GM10266 (cell line): ENCODE measurements at regions not wholly inside any gene's neighbourhood (a gene's known extent, or its start where the extent isn't known, plus 50 kb on each side); places are given as distances from the start of the nearest gene placed in this dataset.

Experiments used
- DNase-seq: peaks from one replicate; pipeline ENCODE4 v3.0.0; 2012; ENCODE audit errors: extremely low spot score
- TF ChIP-seq, protein P1 (sequence below): IDR thresholded peaks from 2 replicates; pipeline ENCODE4 v1.5.1; 2012; ENCODE audit warnings: mild to moderate bottlenecking, low read depth; ENCODE audit not compliant: control insufficient read depth, insufficient read depth; ENCODE audit errors: missing control alignments

DNA sequence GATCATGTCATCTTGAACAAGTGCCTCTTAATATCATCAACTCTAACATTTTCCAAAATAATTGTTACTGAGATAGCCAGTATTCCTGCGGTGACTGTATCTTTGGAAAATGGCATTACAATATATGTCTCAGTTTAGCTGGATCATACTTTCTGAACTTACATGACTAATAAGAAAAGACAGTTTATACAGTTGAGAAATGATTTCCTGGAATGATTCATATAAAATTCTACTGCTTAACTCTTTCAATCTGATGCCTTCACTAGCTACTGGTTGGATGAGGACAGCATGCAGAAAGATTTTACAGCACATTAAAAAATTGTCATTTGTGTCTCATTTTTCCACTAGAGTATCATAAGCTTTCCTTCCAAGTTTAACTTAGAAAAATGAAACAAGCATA is 302.1 kb downstream of the PCDH17 start:
- no peak for DNase-seq
- TF ChIP-seq, protein P1, sequence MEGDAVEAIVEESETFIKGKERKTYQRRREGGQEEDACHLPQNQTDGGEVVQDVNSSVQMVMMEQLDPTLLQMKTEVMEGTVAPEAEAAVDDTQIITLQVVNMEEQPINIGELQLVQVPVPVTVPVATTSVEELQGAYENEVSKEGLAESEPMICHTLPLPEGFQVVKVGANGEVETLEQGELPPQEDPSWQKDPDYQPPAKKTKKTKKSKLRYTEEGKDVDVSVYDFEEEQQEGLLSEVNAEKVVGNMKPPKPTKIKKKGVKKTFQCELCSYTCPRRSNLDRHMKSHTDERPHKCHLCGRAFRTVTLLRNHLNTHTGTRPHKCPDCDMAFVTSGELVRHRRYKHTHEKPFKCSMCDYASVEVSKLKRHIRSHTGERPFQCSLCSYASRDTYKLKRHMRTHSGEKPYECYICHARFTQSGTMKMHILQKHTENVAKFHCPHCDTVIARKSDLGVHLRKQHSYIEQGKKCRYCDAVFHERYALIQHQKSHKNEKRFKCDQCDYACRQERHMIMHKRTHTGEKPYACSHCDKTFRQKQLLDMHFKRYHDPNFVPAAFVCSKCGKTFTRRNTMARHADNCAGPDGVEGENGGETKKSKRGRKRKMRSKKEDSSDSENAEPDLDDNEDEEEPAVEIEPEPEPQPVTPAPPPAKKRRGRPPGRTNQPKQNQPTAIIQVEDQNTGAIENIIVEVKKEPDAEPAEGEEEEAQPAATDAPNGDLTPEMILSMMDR = no peak

DNA sequence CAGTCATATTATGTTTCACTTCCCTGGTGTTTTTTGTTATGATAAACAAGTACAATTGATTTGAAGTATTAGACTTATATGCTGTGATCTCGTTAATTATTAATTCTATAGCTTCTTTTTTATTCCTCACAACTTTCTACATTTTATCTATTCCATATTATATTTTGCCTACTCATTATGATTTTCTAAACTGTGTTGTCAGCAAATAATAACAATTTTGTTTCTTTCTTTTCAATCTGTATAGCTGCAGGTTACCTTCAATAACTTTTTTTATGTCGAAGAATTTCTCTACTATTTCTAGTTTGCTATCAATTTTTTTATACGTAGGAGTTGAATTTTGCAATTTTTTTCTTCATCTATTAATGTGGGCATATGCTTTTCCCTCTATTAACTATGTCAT is 304.4 kb downstream of the PCDH17 start:
- DNase-seq = no peak
- TF ChIP-seq, protein P1 = no peak

DNA sequence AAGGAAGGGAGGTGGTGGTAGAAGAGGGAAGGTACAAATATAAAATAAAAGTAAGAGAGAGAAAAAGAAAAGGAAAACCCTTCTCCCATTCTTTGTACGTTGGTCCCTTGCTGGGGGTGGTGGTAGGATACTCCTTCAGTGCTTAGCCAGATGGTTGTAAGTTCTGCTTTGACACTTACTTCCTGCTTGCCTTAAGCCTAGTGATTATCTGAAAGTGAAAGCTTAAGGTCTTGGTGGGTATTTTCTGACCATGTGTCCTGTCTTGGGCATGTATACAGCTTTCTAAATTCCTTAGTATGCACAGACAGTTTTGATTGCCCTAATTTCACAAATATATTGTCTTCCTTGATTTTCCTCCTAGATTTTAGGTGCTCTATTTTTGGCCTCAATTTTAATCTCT is 314.8 kb downstream of the PCDH17 start:
- peak; percentile 2 for DNase-seq
- TF ChIP-seq, protein P1 = no peak

DNA sequence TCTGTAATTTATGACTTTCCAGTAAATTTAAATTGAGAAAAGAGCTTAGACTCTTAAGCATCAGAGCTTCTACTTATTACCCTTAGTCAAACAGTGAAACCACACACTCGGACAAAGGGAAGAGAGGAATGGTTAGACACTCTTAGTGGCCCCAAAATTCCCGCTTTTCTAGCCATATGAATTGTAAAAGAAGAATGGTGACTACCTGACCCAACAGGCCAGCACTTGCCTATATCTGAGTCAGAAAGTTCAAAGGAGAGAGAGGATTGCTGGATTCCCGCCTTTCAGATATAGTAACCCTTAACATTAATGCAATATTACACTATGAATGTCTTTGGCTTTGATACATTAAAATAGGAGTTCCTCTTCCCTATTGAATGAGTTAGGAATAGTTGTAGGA is 317.3 kb downstream of the PCDH17 start:
- no peak for DNase-seq
- TF ChIP-seq, protein P1 = no peak

DNA sequence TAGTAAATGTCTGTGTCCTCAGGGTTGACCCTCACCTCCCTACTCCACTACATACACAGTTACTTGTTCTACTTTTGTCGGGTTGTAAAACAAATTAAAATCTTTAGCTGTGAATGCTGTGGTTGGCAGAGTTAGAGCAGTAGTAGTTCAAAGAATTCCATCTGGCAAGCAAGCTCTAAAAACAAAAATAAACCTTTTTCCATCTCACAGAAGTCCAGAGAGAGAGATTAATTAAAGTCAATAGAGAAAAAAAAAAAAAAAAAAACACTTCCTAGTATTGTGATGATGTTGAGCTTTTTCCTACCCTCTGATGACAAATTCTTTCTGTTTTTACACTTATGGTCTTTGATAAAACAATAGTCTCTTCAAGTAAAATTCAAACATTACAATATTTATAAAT is 338.4 kb downstream of the PCDH17 start:
- no peak for DNase-seq
- TF ChIP-seq, protein P1 = no peak

DNA sequence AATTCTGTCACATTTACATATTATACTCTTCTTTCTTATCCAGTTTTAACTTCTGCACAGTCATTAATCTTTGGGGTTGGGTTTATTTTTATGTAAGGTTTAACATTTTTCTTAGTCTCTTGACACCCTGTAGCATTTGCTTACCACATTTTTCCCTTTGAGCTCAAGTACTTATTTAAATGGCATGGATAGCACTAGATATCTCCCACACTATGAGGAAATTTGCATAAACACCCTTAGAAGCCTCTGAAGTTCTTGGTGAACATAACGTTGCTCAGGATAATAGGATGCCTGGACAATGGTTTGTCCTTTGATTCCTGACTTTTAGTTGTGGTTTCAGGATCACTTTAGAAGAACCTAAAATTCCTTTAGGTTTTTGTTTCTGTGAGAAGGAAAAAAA is 338.9 kb downstream of the PCDH17 start:
- TF ChIP-seq, protein P1 = no peak

DNA sequence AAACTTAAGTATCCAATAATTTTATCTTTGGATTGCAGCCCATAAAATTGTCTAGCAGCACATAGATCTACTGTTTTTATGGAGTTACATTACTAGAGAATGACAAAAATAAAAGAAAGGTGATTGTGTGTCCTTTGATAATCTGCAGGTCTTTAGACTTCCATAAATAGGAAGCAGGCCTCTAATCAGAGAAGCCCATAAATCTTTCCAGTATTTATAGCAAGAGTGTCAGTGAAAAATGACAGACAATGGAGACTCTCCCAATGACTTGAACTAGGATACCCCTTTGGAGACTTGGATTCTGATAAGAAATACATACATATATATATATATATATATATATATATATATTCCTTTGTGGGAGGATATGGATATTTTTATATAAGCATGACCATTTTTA is 351.2 kb downstream of the PCDH17 start:
- DNase-seq = no peak
- TF ChIP-seq, protein P1 = no peak

More for the DNA sequence above, 338.9 kb downstream of the PCDH17 start:
- DNase-seq = no peak
